A673 (cell line): ENCODE measurements at regions not wholly inside any gene's neighbourhood (a gene's known extent, or its start where the extent isn't known, plus 50 kb on each side); places are given as distances from the start of the nearest gene placed in this dataset.

ENCODE experiments used
- BruUV-seq: library from RNA; stranded (reverse); fragments of 400-500 nt; replicated peaks from 2 replicates; lab custom pipeline; 2021; lab: Mats Ljungman, UMichigan
- CTCF ChIA-PET: fragments of 300-600 bp; sonication (Branson Sonifier 250); formaldehyde crosslinking; loops from one replicate; lab custom pipeline; 2022; ENCODE audit warnings: antibody characterized with exemption; lab: Charles Lee
- POLR2A ChIA-PET: fragments of 300-600 bp; sonication (Branson Sonifier 250); formaldehyde crosslinking; loops from one replicate; lab custom pipeline; 2022; ENCODE audit warnings: antibody characterized with exemption; ENCODE audit not compliant: low non-redundant PET; lab: Charles Lee
- DNase-seq: peaks from one replicate; pipeline ENCODE4 v3.0.0-alpha.2; 2015; ENCODE audit warnings: low spot score
- H3K27ac ChIP-seq: fragments of 200-600 bp; sonication (generic); 2 replicates; pipeline ENCODE4 v1.5.1; 2016; ENCODE audit warnings: mixed run types, low read depth, mild to moderate bottlenecking, mixed read lengths, antibody characterized with exemption, low read length; ENCODE audit not compliant: poor library complexity, severe bottlenecking
- H3K27me3 ChIP-seq: fragments of 200-600 bp; sonication (generic); replicated peaks from 2 replicates; pipeline ENCODE4 v1.6.1; 2017; ENCODE audit warnings: mixed run types, low read depth, mild to moderate bottlenecking, mixed read lengths, antibody characterized with exemption, low read length; ENCODE audit not compliant: insufficient read depth, poor library complexity
- H3K36me3 ChIP-seq: fragments of 200-600 bp; sonication (generic); 2 replicates; pipeline ENCODE4 v1.6.1; 2016; ENCODE audit warnings: mixed run types, mild to moderate bottlenecking, mixed read lengths, antibody characterized with exemption, low read length; ENCODE audit not compliant: insufficient read depth, poor library complexity, severe bottlenecking
- H3K4me1 ChIP-seq: fragments of 200-600 bp; sonication (generic); 2 replicates; pipeline ENCODE4 v1.6.1; 2017; ENCODE audit warnings: mixed run types, mild to moderate bottlenecking, mixed read lengths, antibody characterized with exemption, low read length; ENCODE audit not compliant: insufficient read depth, poor library complexity, severe bottlenecking
- H3K4me3 ChIP-seq: fragments of 200-600 bp; sonication (generic); 2 replicates; pipeline ENCODE4 v1.5.1; 2016; ENCODE audit warnings: low read depth, mixed run types, mild to moderate bottlenecking, mixed read lengths, low read length; ENCODE audit not compliant: poor library complexity, severe bottlenecking
- H3K9me3 ChIP-seq: fragments of 200-600 bp; sonication (generic); 2 replicates; pipeline ENCODE4 v1.6.1; 2016; ENCODE audit warnings: mixed run types, low read depth, mild to moderate bottlenecking, mixed read lengths, antibody characterized with exemption, low read length; ENCODE audit not compliant: poor library complexity, severe bottlenecking
- EZH2 ChIP-seq: fragments of 200-600 bp; sonication (generic); IDR thresholded peaks from 2 replicates; pipeline ENCODE4 v1.6.1; 2017; ENCODE audit warnings: borderline replicate concordance, low read depth, mild to moderate bottlenecking, mixed read lengths, antibody characterized with exemption, low read length; ENCODE audit not compliant: poor library complexity, severe bottlenecking
- intact Hi-C: fragments of 100-400 bp; cut with micrococcal nuclease; formaldehyde crosslinking; loops from one replicate; pipeline ENCODE4 v1.10.0; 2022; ENCODE audit not compliant: unreplicated experiment
- TF ChIP-seq, protein P1 (sequence below): fragments of 300-800, 200-600 bp; sonication (generic); conservative IDR thresholded peaks from 2 replicates; pipeline ENCODE4 v1.5.1; 2017; ENCODE audit warnings: low read depth, mild to moderate bottlenecking, antibody characterized with exemption, low read length, moderate library complexity, mixed read lengths

DNA sequence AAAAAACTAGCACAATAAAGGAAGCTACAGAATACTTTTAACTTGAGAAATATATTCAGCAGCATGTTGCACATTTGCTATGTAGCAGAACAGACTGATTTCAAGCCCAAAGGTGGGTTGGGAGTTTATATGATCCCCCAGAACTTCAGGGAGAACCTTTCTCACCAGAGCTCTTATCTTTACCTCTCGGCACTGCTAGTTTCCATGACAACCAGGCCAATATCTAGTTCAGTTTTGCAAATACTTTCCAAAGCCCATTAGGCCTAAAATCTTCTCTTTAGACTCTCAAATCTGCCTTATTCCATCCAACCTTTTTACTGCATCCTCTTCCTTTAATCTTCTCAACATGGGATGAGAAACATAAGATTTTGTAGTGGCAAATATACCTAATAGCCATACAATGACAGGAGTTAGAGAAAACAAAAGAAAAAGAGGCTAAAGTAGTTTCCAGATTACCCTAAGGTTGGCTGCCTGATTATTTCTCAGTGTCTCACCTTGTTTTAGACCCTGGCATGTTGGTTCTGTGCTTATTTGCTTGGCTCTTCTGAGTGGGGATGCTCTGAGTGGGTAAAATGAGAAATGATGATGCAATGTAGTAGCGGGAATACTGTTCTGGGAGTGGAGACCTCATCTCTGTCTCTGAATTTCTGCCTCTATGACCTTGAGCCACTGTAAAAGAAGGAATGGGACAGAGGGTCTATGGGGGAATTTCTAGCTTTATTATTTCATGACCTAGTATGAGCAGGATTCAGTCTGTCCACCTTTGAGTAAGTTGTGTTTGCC is 427.6 kb upstream of the STXBP6 start:
- Histone ChIP-seq H3K4me3 (no peak overlapping the region), H3K27ac (no peak overlapping the region), H3K27me3 (no peaks in the 10 kb centered on the region), H3K4me1 (no peaks in the 10 kb centered on the region), H3K36me3 (no peaks in the 10 kb centered on the region), H3K9me3 (no peaks in the 10 kb centered on the region)
- no peak for DNase-seq
- intact Hi-C loops, result no loop called here
- POLR2A ChIA-PET, result no interaction called here
- TF ChIP-seq EZH2, result no peak
- CTCF ChIA-PET, result no interaction called here
- no TSS peak for BruUV-seq

DNA sequence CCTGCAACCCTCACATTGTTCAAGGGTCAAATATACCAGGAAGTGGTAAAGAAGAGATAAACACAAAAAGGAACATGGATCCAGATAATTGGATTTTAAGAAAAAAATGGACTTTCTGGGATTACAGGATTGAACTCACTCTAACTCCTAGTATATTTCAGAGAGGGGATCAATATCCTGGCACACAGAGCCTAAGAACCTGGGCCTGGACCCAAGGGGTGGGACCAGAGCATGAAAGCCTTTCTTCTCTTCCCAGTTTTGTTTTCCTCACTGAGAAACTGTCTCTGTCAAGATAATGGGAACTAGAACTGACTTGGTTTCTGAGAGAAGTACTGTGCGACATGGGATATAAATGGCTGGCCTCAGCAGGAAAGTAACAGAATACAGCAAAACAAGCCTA is 422.8 kb upstream of the STXBP6 start:
- CTCF ChIA-PET, result no interaction called here
- H3K36me3 ChIP-seq, result no peaks in the 10 kb centered on the region
- TF ChIP-seq EZH2, result no peak
- TF ChIP-seq, protein P1, sequence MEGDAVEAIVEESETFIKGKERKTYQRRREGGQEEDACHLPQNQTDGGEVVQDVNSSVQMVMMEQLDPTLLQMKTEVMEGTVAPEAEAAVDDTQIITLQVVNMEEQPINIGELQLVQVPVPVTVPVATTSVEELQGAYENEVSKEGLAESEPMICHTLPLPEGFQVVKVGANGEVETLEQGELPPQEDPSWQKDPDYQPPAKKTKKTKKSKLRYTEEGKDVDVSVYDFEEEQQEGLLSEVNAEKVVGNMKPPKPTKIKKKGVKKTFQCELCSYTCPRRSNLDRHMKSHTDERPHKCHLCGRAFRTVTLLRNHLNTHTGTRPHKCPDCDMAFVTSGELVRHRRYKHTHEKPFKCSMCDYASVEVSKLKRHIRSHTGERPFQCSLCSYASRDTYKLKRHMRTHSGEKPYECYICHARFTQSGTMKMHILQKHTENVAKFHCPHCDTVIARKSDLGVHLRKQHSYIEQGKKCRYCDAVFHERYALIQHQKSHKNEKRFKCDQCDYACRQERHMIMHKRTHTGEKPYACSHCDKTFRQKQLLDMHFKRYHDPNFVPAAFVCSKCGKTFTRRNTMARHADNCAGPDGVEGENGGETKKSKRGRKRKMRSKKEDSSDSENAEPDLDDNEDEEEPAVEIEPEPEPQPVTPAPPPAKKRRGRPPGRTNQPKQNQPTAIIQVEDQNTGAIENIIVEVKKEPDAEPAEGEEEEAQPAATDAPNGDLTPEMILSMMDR, result no peak
- H3K27me3 ChIP-seq, result no peaks in the 10 kb centered on the region
- POLR2A ChIA-PET, result no interaction called here
- no peak overlapping the region for H3K27ac ChIP-seq
- intact Hi-C loops, result no loop called here
- H3K9me3 ChIP-seq, result no peaks in the 10 kb centered on the region
- H3K4me3 ChIP-seq, result no peak overlapping the region
- H3K4me1 ChIP-seq, result no peaks in the 10 kb centered on the region
- BruUV-seq, result no TSS peak
- DNase-seq, result no peak

DNA sequence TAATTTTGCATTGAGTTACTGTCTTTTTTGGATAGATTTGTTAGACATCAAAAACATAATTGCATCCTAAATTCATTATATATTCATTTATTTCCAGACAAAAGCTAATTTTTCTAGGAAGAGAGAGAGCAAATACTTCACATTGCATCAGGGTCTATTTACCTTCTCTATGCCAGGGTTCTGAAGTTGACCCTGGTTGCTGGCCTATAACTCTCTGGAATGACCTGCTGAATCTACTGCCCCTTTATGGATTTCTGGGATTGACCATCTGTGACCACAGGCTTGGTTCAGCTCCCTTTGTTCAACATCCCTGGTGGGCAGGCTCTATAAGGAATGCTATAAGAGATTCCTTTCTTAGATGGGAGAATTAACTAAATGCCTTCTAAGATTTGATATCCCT is 414.8 kb upstream of the STXBP6 start:
- no peak for DNase-seq
- no peaks in the 10 kb centered on the region for H3K27me3 ChIP-seq
- no peak overlapping the region for H3K4me3 ChIP-seq
- TF ChIP-seq, protein P1, result no peak
- no peak for TF ChIP-seq EZH2
- intact Hi-C loops, result no loop called here
- no peak overlapping the region for H3K27ac ChIP-seq
- no peaks in the 10 kb centered on the region for H3K4me1 ChIP-seq
- ChIA-PET CTCF (no interaction called here), POLR2A (no interaction called here)
- H3K36me3 ChIP-seq, result no peaks in the 10 kb centered on the region
- BruUV-seq, result no TSS peak
- H3K9me3 ChIP-seq, result no peaks in the 10 kb centered on the region

DNA sequence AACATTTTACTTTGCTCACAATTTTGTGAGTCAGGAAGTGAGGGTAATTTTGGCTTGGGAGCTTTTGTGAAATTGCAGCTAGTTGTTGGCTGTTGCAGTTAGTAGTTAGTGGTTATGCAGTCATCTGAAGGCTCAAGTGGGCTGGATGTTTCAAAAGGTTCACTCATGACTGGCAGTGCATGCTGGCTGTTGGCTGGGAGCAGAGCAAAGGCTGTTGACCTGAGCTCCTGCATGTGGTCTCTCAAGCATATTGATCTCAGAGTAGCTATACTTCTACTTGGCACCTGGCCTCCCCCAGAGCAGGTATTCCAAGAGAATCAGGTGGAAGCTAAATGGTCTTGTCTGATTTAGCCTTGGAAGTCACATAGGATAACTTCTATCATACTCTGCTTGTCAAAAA is 414.1 kb upstream of the STXBP6 start:
- intact Hi-C loops, result no loop called here
- BruUV-seq, result no TSS peak
- Histone ChIP-seq H3K9me3 (no peaks in the 10 kb centered on the region), H3K4me3 (no peak overlapping the region), H3K36me3 (no peaks in the 10 kb centered on the region), H3K27me3 (no peaks in the 10 kb centered on the region), H3K4me1 (no peaks in the 10 kb centered on the region), H3K27ac (no peak overlapping the region)
- DNase-seq, result no peak
- no peak for TF ChIP-seq EZH2
- TF ChIP-seq, protein P1, result no peak
- ChIA-PET CTCF (no interaction called here), POLR2A (no interaction called here)
